CD14-positive monocyte (primary cell): ENCODE measurements at regions not wholly inside any gene's neighbourhood (a gene's known extent, or its start where the extent isn't known, plus 50 kb on each side); places are given as distances from the start of the nearest gene placed in this dataset.

Experiments
- DNase-seq, 3 donors: peaks; one replicate each; pipeline ENCODE4 v3.0.0-alpha.2; 2011 to 2022
- H2AFZ ChIP-seq: 2 replicates; pipeline ENCODE4 v1.6.0; 2012; ENCODE audit warnings: mild to moderate bottlenecking, low read depth, low read length, inconsistent platforms; ENCODE audit not compliant: insufficient read depth, poor library complexity, severe bottlenecking
- H3K27ac ChIP-seq, 2 donors: 1 replicate in 1 of 2; 2 replicates in 1 of 2; pipeline ENCODE4 v1.5.1; 2012 to 2013; ENCODE audit warnings: low read length in 2 of 2, control low read depth in 1 of 2, inconsistent platforms in 1 of 2, low read depth in 1 of 2, mild to moderate bottlenecking in 1 of 2
- H3K27me3 ChIP-seq, 2 donors: one replicate each; pipeline versions ENCODE4 v1.6.0 to v1.6.1; 2011 to 2013; ENCODE audit warnings: low read length in 2 of 2; ENCODE audit not compliant: control insufficient read depth in 2 of 2, insufficient read depth in 2 of 2
- H3K36me3 ChIP-seq, 2 donors: replicated peaks in 1 of 2; 1 replicate in 1 of 2; 2 replicates in 1 of 2; pipeline versions ENCODE4 v1.5.1 to v1.6.1; 2012 to 2013; ENCODE audit warnings: low read length in 2 of 2, control low read depth in 1 of 2, inconsistent platforms in 1 of 2, mild to moderate bottlenecking in 1 of 2; ENCODE audit not compliant: insufficient read depth in 2 of 2, control insufficient read depth in 1 of 2
- H3K4me1 ChIP-seq, 2 donors: 1 replicate in 1 of 2; 2 replicates in 1 of 2; pipeline versions ENCODE4 v1.5.1 to v1.6.1; 2012 to 2013; ENCODE audit warnings: low read length in 2 of 2, control low read depth in 1 of 2, inconsistent platforms in 1 of 2, mild to moderate bottlenecking in 1 of 2, moderate library complexity in 1 of 2; ENCODE audit not compliant: insufficient read depth in 2 of 2, control insufficient read depth in 1 of 2
- H3K4me2 ChIP-seq: replicated peaks from 2 replicates; pipeline ENCODE3; 2012; ENCODE audit warnings: low read length, moderate library complexity, mild to moderate bottlenecking; ENCODE audit not compliant: poor library complexity, severe bottlenecking; ENCODE audit errors: extremely low read depth
- H3K4me3 ChIP-seq, 3 experiments: fragments of 200-600 bp in 1 of 3; sonication (generic) in 1 of 3; replicated peaks in 1 of 3; 1 replicate in 2 of 3; 2 replicates in 1 of 3; pipeline ENCODE4 v1.5.1; 2011 to 2013; ENCODE audit warnings: low read length in 3 of 3, mild to moderate bottlenecking in 3 of 3, control low read depth in 2 of 3, low read depth in 2 of 3, inconsistent platforms in 1 of 3, moderate library complexity in 1 of 3
- H3K79me2 ChIP-seq: 2 replicates; pipeline ENCODE4 v1.6.0; 2012; ENCODE audit warnings: mild to moderate bottlenecking, control low read depth, inconsistent platforms, low read length, moderate library complexity; ENCODE audit not compliant: insufficient read depth
- H3K9ac ChIP-seq: 2 replicates; pipeline ENCODE4 v1.6.0; 2017; ENCODE audit warnings: low read length, mild to moderate bottlenecking; ENCODE audit not compliant: insufficient read depth, poor library complexity, severe bottlenecking
- H3K9me3 ChIP-seq, 2 donors: replicated peaks in 1 of 2; 1 replicate in 1 of 2; 2 replicates in 1 of 2; pipeline versions ENCODE4 v1.5.1 to v1.6.1; 2012 to 2013; ENCODE audit warnings: low read length in 2 of 2, control low read depth in 1 of 2; ENCODE audit not compliant: control insufficient read depth in 1 of 2, insufficient read depth in 1 of 2
- H4K20me1 ChIP-seq: 2 replicates; pipeline ENCODE4 v1.6.0; 2012; ENCODE audit warnings: mild to moderate bottlenecking, low read length, control low read depth, moderate library complexity; ENCODE audit not compliant: insufficient read depth
- H3K27ac Mint-ChIP-seq, 7 donors: one replicate each; pipeline ENCODE4 v1.8.0; 2020; ENCODE audit warnings: mild to moderate bottlenecking in 7 of 7, mixed read lengths in 7 of 7, moderate library complexity in 6 of 7, inconsistent platforms in 2 of 7
- H3K27me3 Mint-ChIP-seq, 3 donors: one replicate each; pipeline ENCODE4 v1.8.0; 2021 to 2022; ENCODE audit warnings: low read depth in 3 of 3, mild to moderate bottlenecking in 3 of 3, mixed read lengths in 3 of 3, moderate library complexity in 3 of 3, inconsistent platforms in 1 of 3
- H3K36me3 Mint-ChIP-seq, 2 donors: one replicate each; pipeline ENCODE4 v1.8.0; 2020; ENCODE audit warnings: mixed read lengths in 2 of 2, inconsistent platforms in 1 of 2, mild to moderate bottlenecking in 1 of 2
- H3K4me1 Mint-ChIP-seq: one replicate; pipeline ENCODE4 v1.8.0; 2020; ENCODE audit warnings: mild to moderate bottlenecking, mixed read lengths
- H3K4me3 Mint-ChIP-seq, 2 donors: one replicate each; pipeline ENCODE4 v1.8.0; 2020; ENCODE audit warnings: mild to moderate bottlenecking in 2 of 2, mixed read lengths in 2 of 2, moderate library complexity in 1 of 2
- H3K9me3 Mint-ChIP-seq, 7 donors: one replicate each; pipeline ENCODE4 v1.8.0; 2020 to 2022; ENCODE audit warnings: mixed read lengths in 7 of 7, mild to moderate bottlenecking in 6 of 7, moderate library complexity in 6 of 7, inconsistent platforms in 2 of 7
- WGBS: methylation state at CpG from one replicate; pipeline ENCODE4 v1.1.5; 2013; ENCODE audit warnings: missing lambda C conversion rate; ENCODE audit not compliant: insufficient coverage; 5-methylcytosine and 5-hydroxymethylcytosine counted together
- intact Hi-C, 2 donors: fragments of 100-400 bp; cut with micrococcal nuclease; formaldehyde crosslinking; loops; one replicate each; pipeline versions ENCODE4 v1.15.0 to v1.15.1; 2023
- TF ChIP-seq, protein P1 (sequence below): fragments of 200-600 bp; IDR thresholded peaks from one replicate; pipeline ENCODE4 v1.8.0; 2022; ENCODE audit warnings: antibody characterized with exemption, mild to moderate bottlenecking

DNA sequence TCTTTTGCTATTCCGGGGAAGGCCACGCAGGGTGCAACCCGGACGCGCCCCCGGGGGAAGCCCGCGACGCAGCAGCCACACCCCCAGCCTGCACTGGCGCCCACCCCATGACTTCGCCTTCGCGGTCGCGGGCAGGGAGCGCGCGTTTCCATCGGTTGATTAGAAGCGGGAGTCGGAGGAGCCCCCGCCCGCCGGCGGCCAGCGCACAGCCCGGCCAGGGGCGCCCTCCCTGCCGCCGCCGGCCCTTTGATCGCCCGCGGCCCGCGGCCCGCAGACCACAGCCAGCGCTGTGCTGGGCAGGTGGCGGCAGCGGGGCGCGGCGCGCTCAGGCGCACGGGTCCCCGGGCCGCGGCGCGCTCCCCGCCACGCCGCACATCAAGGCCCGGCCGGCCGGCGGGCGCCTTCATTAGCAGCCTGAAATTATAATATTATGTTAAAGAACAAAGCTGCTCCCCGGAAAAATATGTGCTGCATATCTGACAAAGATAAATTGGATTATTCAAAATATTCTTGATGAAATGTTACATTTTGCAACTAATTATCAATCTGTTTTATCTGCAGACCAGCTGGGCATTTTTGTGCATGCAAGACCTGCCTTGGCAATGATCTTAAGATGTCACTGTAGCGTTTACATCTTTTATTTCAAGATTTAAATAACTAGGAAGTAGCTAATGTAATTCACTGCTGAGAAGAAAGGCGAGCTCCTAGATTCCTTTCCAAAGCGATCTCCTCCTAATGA lies 160.7 kb upstream of the MKI67 start:
- Histone ChIP-seq H3K27ac (no peak overlapping the region), H3K9ac (no peak overlapping the region), H3K79me2 (no peaks in the 10 kb centered on the region), H3K4me1 (no peaks in the 10 kb centered on the region), H4K20me1 (no peaks in the 10 kb centered on the region), H3K4me3 (no peak overlapping the region), H3K36me3 (no peaks in the 10 kb centered on the region), H3K9me3 (peaks cover 5 to 14% of the 10 kb centered on the region in 2 donors), H3K4me2 (no peak overlapping the region), H2AFZ (no peak overlapping the region), H3K27me3 (peaks cover 20 to 43% of the 10 kb centered on the region in 2 donors)
- intact Hi-C loops: no loop called here
- H3K4me1 Mint-ChIP-seq: no peaks in the 10 kb centered on the region
- peaks cover 1 to 15% (median 10%) of the 10 kb centered on the region in 7 donors for H3K9me3 Mint-ChIP-seq
- no peaks in the 10 kb centered on the region for H3K36me3 Mint-ChIP-seq
- WGBS: 2% methylated on average over 57 of the region's 63 CpGs
- TF ChIP-seq, protein P1, sequence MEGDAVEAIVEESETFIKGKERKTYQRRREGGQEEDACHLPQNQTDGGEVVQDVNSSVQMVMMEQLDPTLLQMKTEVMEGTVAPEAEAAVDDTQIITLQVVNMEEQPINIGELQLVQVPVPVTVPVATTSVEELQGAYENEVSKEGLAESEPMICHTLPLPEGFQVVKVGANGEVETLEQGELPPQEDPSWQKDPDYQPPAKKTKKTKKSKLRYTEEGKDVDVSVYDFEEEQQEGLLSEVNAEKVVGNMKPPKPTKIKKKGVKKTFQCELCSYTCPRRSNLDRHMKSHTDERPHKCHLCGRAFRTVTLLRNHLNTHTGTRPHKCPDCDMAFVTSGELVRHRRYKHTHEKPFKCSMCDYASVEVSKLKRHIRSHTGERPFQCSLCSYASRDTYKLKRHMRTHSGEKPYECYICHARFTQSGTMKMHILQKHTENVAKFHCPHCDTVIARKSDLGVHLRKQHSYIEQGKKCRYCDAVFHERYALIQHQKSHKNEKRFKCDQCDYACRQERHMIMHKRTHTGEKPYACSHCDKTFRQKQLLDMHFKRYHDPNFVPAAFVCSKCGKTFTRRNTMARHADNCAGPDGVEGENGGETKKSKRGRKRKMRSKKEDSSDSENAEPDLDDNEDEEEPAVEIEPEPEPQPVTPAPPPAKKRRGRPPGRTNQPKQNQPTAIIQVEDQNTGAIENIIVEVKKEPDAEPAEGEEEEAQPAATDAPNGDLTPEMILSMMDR: no peak
- peaks cover 34 to 53% (median 37%) of the 10 kb centered on the region in 3 donors for H3K27me3 Mint-ChIP-seq
- H3K4me3 Mint-ChIP-seq: peak overlapping the region in 1 of 2 donors; percentile 81
- no peak overlapping the region for H3K27ac Mint-ChIP-seq
- no peak for DNase-seq

- DNase-seq: no peak
- no peaks in the 10 kb centered on the region for H3K4me1 ChIP-seq
- H4K20me1 ChIP-seq: no peaks in the 10 kb centered on the region
- no peaks in the 10 kb centered on the region for H3K36me3 Mint-ChIP-seq
- no peaks in the 10 kb centered on the region for H3K4me1 Mint-ChIP-seq
- intact Hi-C loops: no loop called here
- H3K9me3 ChIP-seq: peaks cover 5 to 14% of the 10 kb centered on the region in 2 donors
- peak overlapping the region in 1 of 7 donors; percentile 32 for H3K27ac Mint-ChIP-seq
- H3K27me3 ChIP-seq: peaks cover 20 to 43% of the 10 kb centered on the region in 2 donors
- no peak overlapping the region for H3K27ac ChIP-seq
- peaks cover 34 to 53% (median 37%) of the 10 kb centered on the region in 3 donors for H3K27me3 Mint-ChIP-seq
- H3K36me3 ChIP-seq: no peaks in the 10 kb centered on the region
- no peak overlapping the region for H2AFZ ChIP-seq
- H3K9ac ChIP-seq: no peak overlapping the region
- WGBS: 83% methylated on average over 1 of the region's 6 CpGs
- peak overlapping the region in 1 of 2 donors; percentile 81 for H3K4me3 Mint-ChIP-seq
- TF ChIP-seq, protein P1: no peak
- H3K9me3 Mint-ChIP-seq: peaks cover 1 to 17% (median 10%) of the 10 kb centered on the region in 7 donors
- no peak overlapping the region for H3K4me2 ChIP-seq
- H3K4me3 ChIP-seq: no peak overlapping the region
- H3K79me2 ChIP-seq: no peaks in the 10 kb centered on the region
Measured at GRCh38 chr10:128287921-128288320, 161.7 kb upstream of the MKI67 start.
